Calu3 (cell line): ENCODE measurements at regions not wholly inside any gene's neighbourhood (a gene's known extent, or its start where the extent isn't known, plus 50 kb on each side); places are given as distances from the start of the nearest gene placed in this dataset.

ENCODE experiments used
- BruUV-seq: library from RNA; stranded (reverse); fragments of 400-500 nt; replicated peaks from 2 replicates; lab custom pipeline; 2021; lab: Mats Ljungman, UMichigan
- CTCF ChIA-PET: fragments of 300-600 bp; sonication (Branson Sonifier 250); formaldehyde crosslinking; loops from one replicate; lab custom pipeline; 2022; ENCODE audit warnings: antibody characterized with exemption; lab: Charles Lee
- DNase-seq: peaks from one replicate; pipeline ENCODE4 v3.0.0; 2022
- H3K27ac Mint-ChIP-seq: one replicate; pipeline ENCODE4 v1.8.0; 2022; ENCODE audit warnings: mixed read lengths; ENCODE audit not compliant: unreplicated experiment
- H3K27me3 Mint-ChIP-seq: one replicate; pipeline ENCODE4 v1.8.0; 2022; ENCODE audit warnings: mixed read lengths; ENCODE audit not compliant: unreplicated experiment
- H3K36me3 Mint-ChIP-seq: one replicate; pipeline ENCODE4 v1.8.0; 2022; ENCODE audit warnings: mild to moderate bottlenecking, moderate library complexity, mixed read lengths; ENCODE audit not compliant: insufficient read depth, unreplicated experiment
- H3K4me1 Mint-ChIP-seq: one replicate; pipeline ENCODE4 v1.8.0; 2022; ENCODE audit warnings: mild to moderate bottlenecking, low read depth, mixed read lengths; ENCODE audit not compliant: unreplicated experiment
- H3K4me3 Mint-ChIP-seq: one replicate; pipeline ENCODE4 v1.8.0; 2022; ENCODE audit warnings: mild to moderate bottlenecking, low read depth, moderate library complexity, mixed read lengths; ENCODE audit not compliant: unreplicated experiment
- H3K9me3 Mint-ChIP-seq: one replicate; pipeline ENCODE4 v1.8.0; 2022; ENCODE audit warnings: low read depth, mixed read lengths; ENCODE audit not compliant: unreplicated experiment
- intact Hi-C: fragments of 100-400 bp; cut with micrococcal nuclease; formaldehyde crosslinking; loops from one replicate; pipeline ENCODE4 v1.10.0; 2022; ENCODE audit not compliant: unreplicated experiment
- TF ChIP-seq, protein P1 (sequence below): fragments of 200-600 bp; IDR thresholded peaks from one replicate; pipeline ENCODE4 v1.8.0; 2022; ENCODE audit warnings: antibody characterized with exemption; ENCODE audit not compliant: unreplicated experiment

DNA sequence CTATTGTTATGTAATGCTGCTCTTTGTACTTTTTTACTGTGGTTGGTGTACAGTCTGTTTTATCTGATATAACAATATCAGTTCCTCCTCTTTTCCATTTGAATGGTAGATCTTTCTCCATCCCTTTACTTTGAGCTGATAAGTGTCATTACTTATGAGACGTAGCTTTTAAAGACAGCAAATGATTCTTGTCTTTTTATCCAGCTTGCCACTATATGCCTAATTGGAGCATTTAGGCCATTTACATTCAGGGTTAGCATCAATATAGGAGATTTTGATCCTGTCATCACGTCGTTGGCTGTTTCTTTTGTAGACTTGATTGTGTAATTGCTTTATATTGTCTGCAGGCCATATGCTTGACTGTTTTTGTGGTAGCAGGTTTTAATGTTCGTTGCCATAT, 894.2 kb upstream of the ATXN8OS start:
- BruUV-seq, result no TSS peak
- TF ChIP-seq, protein P1, sequence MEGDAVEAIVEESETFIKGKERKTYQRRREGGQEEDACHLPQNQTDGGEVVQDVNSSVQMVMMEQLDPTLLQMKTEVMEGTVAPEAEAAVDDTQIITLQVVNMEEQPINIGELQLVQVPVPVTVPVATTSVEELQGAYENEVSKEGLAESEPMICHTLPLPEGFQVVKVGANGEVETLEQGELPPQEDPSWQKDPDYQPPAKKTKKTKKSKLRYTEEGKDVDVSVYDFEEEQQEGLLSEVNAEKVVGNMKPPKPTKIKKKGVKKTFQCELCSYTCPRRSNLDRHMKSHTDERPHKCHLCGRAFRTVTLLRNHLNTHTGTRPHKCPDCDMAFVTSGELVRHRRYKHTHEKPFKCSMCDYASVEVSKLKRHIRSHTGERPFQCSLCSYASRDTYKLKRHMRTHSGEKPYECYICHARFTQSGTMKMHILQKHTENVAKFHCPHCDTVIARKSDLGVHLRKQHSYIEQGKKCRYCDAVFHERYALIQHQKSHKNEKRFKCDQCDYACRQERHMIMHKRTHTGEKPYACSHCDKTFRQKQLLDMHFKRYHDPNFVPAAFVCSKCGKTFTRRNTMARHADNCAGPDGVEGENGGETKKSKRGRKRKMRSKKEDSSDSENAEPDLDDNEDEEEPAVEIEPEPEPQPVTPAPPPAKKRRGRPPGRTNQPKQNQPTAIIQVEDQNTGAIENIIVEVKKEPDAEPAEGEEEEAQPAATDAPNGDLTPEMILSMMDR, result no peak
- Mint-ChIP-seq H3K4me3 (no peak overlapping the region), H3K36me3 (no peaks in the 10 kb centered on the region), H3K27me3 (no peaks in the 10 kb centered on the region), H3K9me3 (no peaks in the 10 kb centered on the region), H3K4me1 (no peaks in the 10 kb centered on the region), H3K27ac (no peak overlapping the region)
- intact Hi-C loops, result no loop called here
- no peak for DNase-seq
- CTCF ChIA-PET, result no interaction called here

DNA sequence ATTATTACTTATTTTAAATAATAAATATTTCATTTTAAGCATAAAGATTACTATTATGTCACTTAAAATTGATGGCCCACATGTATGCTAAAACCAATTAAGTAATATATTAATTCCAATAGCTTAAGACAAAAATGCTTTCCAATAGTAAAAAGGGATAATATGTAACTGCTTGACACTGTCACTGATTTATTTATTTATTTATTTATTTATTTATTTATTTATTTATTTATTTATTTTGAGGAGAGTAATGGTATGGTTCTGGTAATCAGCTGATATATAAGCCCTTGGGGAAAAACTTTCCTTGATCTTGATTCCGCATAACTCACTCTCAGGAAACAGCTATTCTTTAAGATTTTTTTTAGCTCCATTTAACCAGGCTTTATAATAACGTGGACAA, 903.0 kb upstream of the ATXN8OS start:
- intact Hi-C loops, result no loop called here
- H3K27me3 Mint-ChIP-seq, result no peaks in the 10 kb centered on the region
- no peaks in the 10 kb centered on the region for H3K9me3 Mint-ChIP-seq
- CTCF ChIA-PET, result interaction anchor here (0.7 kb wide), 1 partner anchor 24 kb away, joined by 3 read pairs; no protein-coding TSS in a partner anchor
- H3K4me3 Mint-ChIP-seq, result no peak overlapping the region
- no peak overlapping the region for H3K27ac Mint-ChIP-seq
- no peaks in the 10 kb centered on the region for H3K4me1 Mint-ChIP-seq
- DNase-seq, result no peak
- no TSS peak for BruUV-seq
- TF ChIP-seq, protein P1, result no peak
- H3K36me3 Mint-ChIP-seq, result no peaks in the 10 kb centered on the region

DNA sequence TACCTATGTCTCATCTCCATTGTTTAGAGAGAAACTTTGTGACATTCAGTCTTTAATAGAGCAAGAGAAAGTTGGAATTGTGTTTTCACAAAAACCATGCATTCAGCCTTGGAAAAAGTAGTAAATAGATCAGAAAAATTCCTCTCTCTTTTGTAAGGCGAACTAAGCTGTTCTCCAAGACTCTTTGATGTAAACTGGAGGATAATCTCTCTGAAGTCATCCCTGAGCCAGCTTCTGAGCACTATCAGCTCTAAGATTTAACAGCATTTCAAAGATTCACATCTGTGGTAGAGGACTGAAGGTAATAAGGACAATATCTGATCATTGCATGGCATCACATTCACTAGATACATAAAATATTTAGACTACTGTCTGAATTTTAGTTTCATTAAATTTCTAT, 904.6 kb upstream of the ATXN8OS start:
- H3K27me3 Mint-ChIP-seq, result no peaks in the 10 kb centered on the region
- TF ChIP-seq, protein P1, result no peak
- CTCF ChIA-PET, result no interaction called here
- no peak for DNase-seq
- no peak overlapping the region for H3K27ac Mint-ChIP-seq
- intact Hi-C loops, result no loop called here
- H3K4me1 Mint-ChIP-seq, result no peaks in the 10 kb centered on the region
- BruUV-seq, result no TSS peak
- H3K4me3 Mint-ChIP-seq, result no peak overlapping the region
- H3K36me3 Mint-ChIP-seq, result no peaks in the 10 kb centered on the region
- no peaks in the 10 kb centered on the region for H3K9me3 Mint-ChIP-seq

DNA sequence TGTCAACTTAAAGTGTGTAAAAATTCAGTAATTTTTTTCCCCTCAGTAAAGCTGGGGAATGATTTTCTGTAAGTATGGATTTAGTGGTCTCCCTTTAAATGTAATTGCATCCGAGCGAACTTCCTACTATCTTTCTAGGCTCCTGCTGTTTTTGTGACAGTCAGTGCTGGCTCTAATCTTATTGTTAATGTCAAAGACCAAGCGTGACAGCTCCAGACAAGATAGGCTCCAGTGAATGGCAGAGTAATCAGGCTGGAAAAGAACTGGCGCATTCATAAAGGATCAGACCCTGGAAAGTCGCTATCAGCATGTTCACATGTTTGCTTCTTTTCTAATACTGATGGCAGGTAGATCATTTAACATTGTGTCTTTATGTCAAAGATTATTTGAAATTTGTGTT, 908.0 kb upstream of the ATXN8OS start:
- Mint-ChIP-seq H3K4me3 (no peak overlapping the region), H3K27me3 (no peaks in the 10 kb centered on the region), H3K27ac (no peak overlapping the region), H3K4me1 (peaks cover 7% of the 10 kb centered on the region), H3K9me3 (no peaks in the 10 kb centered on the region), H3K36me3 (no peaks in the 10 kb centered on the region)
- TF ChIP-seq, protein P1, result no peak
- CTCF ChIA-PET, result no interaction called here
- no TSS peak for BruUV-seq
- no peak for DNase-seq
- intact Hi-C loops, result no loop called here
